ENCODE measurements at regions not wholly inside any gene's neighbourhood (a gene's known extent, or its start where the extent isn't known, plus 50 kb on each side); places are given as distances from the start of the nearest gene placed in this dataset.
"Not testable (repeated sequence)": the region's sequence is repeated elsewhere in the genome, so short reads cannot be mapped to it uniquely, and the experiment has no call there.

GRCh38 chr4:31674313-31674947, 954.3 kb downstream of the PCDH7 start:
- DNase-seq, result no peak

DNA sequence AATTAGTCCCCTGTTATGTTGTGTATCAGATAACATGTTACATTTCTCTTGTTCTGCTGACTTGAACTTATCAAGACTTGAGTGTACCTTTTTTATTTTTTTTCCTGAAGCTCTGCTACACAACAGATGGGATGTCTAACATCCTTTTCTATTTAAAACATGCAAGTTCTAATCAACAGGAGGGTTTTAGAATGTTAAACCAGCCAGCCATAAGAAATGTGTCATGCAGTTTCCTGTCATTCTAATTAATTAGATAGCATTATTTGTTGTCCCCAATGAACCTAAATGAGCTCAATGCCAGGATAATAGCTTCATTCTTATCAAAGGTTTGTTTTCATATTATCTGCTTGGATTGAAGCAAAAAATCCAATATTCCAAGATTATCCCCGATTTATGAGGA, 958.2 kb downstream of the PCDH7 start:
- no peak for DNase-seq

- DNase-seq, result no peak
Observed at GRCh38 chr4:31682796-31683195, 962.6 kb downstream of the PCDH7 start.

GRCh38 chr4:31687717-31688342, 967.7 kb downstream of the PCDH7 start:
- no peak for DNase-seq

DNA sequence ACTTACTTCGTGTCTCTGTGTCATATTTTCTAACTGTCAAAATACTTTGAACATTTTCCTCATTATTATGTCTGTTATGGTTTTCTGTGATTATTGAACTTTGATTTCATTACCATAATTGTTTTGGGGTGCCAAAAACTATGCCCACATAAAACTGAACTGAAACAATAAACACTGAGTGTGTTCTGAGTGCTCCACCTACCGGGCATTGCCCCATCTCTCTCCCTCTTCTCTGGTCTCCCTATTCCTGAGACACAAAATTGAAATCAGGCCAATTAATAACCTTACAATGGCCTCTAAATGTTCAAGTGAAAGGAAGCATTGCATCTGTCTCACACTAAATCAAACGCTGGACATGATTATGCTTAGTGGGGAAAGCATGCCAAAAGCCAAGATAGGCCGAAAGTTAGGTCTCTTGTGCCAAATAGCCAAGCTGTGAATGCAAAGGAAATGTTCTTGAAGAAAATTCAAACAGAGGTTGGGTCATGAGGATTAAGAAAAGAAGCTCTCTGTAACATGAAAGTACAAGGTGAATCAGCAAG, 972.3 kb downstream of the PCDH7 start:
- DNase-seq, result no peak

- DNase-seq, result no peak
Observed at GRCh38 chr4:31701256-31701655, 981.1 kb downstream of the PCDH7 start.

GRCh38 chr4:31702326-31702725, 982.2 kb downstream of the PCDH7 start:
- DNase-seq, result no peak

- DNase-seq, result no peak
Observed at GRCh38 chr4:31714238-31714637, 994.1 kb downstream of the PCDH7 start.

- no peak for DNase-seq
Observed at GRCh38 chr4:31715302-31715701, 995.1 kb downstream of the PCDH7 start.

GRCh38 chr4:31727030-31727429, 1006.9 kb downstream of the PCDH7 start:
- DNase-seq, result no peak

DNA sequence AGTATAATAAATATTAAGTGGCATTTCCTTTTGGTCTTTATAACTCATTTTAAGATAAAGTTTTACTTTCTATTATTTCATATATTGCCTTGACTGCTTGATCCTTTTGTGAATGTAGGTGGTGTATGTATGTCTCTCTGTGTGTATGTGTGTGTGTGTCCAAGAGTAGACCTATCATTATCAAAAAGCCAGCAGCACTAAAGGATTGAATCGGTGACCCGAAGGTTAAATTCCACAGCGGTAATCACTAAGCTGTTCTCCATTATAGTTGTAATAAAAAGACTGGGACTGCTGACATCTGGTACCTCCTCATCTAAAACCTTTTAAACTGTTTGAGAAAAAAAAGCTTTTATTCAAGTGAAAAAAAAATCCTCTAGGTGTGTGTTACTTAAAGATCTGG, 1014.8 kb downstream of the PCDH7 start:
- no peak for DNase-seq

DNA sequence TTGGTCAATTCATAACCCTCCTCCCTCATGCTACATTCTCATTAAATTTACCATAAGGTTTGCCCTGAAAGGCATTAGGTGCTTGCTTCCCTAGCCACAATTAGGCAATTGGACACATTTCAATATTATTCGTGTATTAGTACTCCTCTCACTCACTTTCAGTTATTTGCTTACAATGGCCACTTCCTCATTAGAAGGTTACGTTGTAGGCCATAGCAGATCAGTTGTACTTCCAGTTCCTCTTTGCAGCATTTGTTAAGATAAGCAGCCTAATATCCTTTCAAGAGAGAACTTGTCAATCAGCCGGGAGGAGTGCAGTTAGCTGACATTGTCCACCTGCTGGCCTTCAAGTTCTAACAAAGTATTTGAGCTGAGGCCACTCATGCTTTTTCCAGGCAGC, 1017.2 kb downstream of the PCDH7 start:
- no peak for DNase-seq

- no peak for DNase-seq
Observed at GRCh38 chr4:31741326-31741725, 1021.2 kb downstream of the PCDH7 start.

- DNase-seq, result no peak
Observed at GRCh38 chr4:31748382-31748781, 1028.2 kb downstream of the PCDH7 start.

GRCh38 chr4:31750581-31750980, 1030.4 kb downstream of the PCDH7 start:
- not testable (repeated sequence) for DNase-seq

DNA sequence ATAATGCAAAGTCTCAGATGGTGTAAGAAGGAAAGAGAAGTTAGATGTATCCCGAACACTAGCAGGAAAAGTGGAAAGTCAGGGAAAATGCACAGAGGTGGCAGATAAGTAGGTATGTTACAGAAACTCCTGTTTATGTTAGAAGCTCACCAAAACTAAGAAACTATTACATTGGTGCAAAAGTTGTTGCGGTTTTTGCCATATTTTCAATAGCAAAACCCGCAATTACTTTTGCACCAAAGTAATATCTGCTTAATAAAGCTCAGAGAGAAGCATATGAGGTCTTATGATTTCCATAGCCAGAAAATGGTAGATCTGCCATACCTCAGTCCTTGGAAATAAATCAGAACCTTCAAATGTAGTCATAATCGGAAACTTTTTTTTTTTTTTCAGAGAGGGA, 1035.6 kb downstream of the PCDH7 start:
- no peak for DNase-seq

DNA sequence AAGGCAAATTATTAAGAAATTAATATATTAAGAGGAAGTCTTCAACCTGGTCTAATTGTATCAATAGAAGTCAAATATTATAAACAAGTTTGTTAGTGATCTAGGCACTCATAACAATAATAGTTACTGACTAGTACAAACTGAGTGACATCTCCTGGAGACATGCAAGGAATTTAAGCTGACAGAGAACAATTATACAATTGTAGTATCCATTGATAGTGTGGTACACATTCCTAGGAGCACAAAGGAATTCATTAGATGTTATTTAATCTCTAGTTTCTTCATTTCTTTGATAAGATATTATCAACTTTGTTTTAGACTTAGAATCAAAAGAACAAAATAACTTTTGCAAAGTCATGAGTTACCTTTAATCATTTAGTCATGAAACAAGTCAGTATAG, 1048.6 kb downstream of the PCDH7 start:
- DNase-seq, result no peak

DNA sequence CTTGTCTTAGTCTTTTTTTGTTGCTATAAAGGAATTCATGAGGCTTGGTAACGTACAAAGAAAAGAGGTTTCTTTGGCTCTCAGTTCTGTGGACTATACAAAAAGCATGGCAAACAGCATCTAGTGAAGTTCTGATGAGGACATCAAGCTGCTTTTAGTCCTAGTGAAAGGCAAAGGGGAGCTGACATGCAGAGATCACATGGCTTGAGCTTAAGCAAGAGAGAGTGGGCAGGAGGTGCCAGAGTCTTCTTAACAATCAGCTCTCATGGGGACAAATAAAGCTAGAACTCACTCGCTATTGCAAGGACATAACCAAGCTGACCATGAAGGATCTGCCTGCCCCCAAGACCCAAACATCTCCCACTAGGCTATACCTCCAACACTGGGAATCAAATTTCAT, 1063.1 kb downstream of the PCDH7 start:
- no peak for DNase-seq

- DNase-seq, result no peak
Observed at GRCh38 chr4:31784558-31784957, 1064.4 kb downstream of the PCDH7 start.

GRCh38 chr4:31787701-31788100, 1067.5 kb downstream of the PCDH7 start:
- no peak for DNase-seq

GRCh38 chr4:31788676-31789075, 1068.5 kb downstream of the PCDH7 start:
- DNase-seq, result no peak

DNA sequence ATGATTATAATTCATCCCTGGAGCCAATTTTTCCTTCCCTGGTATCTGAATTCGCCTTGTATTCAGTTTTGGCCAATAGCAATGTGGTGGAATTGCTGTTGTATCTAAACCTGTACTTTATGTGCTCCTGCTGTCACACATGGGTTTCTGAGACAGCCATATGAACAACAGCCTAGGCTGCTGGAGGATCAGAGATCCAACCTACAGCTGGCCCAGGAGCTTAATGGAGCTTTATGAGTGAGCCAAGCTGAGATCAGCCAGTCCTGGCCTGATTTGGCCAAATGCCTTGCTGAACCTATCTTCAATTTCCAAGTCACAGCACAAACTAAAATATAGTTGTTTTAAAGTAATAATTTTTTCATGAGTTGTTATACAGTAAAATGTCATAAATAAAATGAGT, 1071.5 kb downstream of the PCDH7 start:
- no peak for DNase-seq

- DNase-seq, result no peak
Observed at GRCh38 chr4:31793907-31794306, 1073.7 kb downstream of the PCDH7 start.

DNA sequence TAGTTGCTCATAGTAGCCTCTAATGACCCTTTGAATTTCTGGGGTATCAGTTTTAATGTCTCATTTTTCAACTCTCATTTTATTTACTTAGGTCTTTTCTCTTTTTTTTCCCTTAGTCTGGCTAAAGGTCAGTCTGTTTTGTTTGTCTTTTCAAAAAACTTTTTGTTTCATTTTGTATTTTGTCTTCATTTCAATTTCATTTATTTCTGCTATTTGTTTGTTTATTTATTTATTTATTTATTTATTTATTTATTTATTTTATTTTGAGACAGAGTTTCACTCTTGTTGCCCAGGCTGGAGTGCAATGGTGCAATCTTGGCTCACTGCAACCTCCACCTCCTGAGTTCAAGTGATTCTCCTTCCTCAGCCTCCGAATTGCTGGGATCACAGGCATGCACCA, 1076.9 kb downstream of the PCDH7 start:
- DNase-seq, result not testable (repeated sequence)
